Fibroblast of skin of back (primary cell): ENCODE measurements at regions not wholly inside any gene's neighbourhood (a gene's known extent, or its start where the extent isn't known, plus 50 kb on each side); places are given as distances from the start of the nearest gene placed in this dataset.
"Not testable (repeated sequence)": the region's sequence is repeated elsewhere in the genome, so short reads cannot be mapped to it uniquely, and the experiment has no call there.

ENCODE experiments used
- DNase-seq: peaks from one replicate; pipeline ENCODE4 v3.0.0-alpha.2; 2013

DNA sequence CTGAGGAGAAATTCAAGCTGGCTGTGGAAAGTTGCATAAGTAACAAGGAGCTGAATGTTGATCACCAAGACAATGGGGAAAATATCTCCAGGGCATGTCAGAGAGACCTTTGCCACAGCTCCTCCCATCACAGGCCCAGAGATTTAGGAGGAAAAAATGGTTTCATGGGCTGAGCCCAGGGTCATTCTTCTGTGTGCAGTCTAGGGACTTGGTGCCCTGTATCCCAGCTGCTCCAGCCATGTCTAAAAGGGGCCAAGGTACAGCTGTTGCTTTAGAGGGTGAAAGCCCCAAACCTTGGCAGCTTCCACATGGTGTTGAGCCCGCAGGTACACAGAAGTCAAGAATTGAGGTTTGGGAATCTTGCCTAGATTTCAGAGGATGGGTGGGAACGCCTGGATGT is 439.8 kb upstream of the HNRNPA3 start:
- no peak for DNase-seq

DNA sequence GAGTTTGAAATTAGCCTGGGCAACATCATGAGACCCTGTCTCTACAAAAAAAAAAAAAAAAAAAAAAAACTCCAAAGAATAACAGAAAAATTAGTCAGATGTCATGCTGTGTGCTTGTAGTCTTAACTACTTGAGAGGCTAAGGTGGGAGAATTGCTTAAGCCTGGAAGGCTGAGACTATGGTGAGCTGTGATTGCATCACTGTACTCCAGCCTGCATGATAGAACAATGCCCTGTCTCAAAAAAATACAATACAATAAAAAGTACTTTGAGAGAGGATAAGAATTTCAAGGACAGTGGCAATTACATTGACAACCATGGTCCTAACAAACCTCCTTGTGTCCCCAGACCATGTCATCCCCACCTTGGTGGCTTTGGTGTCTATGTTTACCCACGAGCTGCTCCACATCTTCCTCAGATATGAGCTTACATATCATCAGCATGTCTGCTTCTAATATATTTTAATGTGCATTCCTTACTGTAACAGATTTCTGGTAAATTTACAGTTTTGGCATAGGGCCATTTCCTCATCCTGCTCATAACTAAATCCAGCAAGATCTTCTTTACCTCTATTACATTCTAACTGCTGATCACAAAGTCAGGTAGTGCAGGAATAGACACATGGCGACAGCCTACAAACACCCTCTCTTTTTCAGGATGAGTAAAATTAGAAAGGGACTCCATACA is 437.7 kb upstream of the HNRNPA3 start:
- no peak for DNase-seq

DNA sequence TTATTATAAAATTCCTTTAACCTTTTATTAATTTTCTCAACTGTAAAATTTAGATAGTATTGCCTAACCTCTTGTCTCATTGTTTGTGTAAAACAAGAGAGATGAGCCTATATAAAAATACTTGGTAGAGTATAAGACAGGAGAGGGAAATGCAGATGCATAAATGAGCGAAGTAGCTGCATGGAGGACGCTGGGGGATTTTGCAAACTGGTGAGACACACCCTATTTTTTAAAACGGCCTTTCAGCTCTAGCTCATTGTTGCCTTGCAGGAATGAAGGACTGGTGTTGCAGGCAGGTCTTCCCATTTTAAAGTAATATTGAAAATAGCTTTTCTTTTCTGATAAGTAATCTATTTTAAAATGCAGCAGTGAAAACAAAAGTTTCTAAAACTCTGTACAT is 435.3 kb upstream of the HNRNPA3 start:
- DNase-seq: no peak

DNA sequence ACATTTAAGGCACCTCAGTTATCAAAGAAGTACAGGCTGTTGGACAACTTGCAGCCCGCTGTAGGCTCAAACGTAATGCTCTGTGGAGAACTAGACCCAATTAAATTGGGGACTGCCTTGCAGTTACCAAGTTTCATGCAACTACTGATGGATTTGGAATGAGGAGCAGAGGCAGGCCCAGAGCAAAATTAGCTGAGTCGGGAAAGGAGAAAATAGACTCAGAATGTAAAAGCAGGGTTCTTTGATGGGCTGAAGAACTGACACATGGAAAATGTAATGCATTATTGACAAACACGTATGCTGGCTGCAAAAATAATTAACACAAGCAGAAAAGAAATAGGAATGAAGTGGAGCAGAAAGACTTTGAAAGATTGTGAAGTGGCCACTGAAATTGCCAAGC is 432.7 kb upstream of the HNRNPA3 start:
- DNase-seq: no peak

DNA sequence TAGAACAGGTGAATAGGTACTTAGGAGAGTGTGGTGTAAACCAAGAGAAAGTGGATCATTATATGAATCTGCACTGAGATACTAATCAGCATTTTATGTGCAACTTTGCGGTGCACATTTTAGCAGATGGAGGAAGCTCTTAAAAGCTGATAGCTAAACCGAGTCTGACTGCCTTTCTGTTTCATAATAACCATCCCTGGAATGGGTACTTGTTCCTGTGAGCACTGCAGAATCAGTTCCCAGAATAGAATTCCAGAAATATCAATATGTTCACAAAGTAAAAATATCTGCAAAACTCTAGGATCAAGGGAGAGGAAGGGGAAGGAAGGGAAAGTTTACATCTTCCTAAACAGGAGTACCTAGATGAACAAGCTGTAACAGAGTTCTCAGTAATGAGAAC is 432.2 kb upstream of the HNRNPA3 start:
- no peak for DNase-seq

DNA sequence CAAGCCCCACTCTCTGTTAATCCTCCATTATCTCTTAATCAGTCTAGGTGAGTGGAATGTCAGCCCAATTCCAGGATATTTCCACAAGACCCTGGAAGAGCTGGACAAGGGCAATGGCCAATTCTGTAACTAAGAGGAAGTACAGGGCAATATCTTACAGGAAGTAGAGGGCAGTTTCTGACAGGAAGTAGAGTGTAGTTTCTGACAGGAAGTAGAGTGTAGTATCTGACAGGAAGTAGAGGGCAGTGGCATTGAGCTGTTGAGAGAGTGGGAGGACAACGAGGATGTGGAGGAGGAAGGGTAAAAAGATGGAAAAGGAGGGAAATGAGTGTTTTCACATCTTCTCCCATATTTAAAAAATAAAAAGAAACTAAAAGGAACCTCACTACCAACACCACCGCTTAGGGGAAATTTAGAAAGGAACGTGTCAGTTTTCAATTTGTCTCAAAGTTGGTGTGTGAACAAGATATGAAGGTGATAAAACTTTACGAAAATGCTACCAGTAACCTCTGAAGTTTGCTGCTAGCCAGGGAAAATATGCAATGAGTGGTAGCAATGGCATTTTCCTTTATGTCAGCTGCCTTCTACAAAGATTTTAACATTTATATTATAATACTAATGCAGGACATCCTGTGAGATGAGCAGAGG is 430.9 kb upstream of the HNRNPA3 start:
- peak; percentile 38 for DNase-seq

DNA sequence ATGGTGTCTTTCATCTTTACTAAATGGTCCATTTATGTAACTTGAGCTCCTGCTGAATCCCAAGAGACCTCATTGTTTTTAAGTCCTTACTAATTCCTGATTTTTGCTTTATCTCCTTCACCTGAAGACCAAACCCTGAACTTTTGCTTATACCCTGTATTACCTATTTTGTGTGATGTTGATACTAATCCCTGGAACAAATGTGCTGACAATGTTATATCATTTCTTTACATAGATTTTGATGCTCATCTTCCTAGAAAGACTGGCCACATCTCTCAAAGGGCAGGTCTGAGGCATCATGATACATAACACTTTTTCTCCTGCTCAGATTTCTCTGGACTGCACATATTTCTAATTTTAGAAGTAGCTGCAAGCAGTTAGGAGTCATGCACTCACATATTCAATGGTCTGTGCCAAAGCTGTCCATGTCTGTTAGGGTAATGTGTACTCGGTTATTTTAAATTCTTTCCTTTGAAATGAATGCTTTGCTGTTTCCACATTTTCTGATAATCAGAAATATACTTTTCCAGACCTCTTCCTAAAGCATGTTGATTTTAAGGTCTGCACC is 427.9 kb upstream of the HNRNPA3 start:
- no peak for DNase-seq

DNA sequence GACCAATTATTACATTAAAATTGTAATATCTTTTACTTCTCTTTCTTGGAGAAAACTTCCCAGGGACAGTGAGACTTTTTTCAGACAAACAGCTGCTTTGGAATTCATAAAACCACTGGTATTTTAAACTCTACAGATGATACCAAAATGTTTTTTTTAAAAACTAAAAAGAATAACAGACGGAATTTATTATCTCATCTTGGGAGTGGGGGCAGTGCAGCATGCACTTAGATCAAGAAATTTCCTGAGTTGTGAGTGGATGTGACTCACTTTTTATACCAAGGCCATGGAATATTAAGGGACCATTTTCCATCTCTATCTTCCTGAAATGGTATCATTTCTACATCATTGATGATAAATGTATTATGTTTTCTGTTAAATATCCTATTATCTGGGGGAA is 422.8 kb upstream of the HNRNPA3 start:
- peak; percentile 81 for DNase-seq

DNA sequence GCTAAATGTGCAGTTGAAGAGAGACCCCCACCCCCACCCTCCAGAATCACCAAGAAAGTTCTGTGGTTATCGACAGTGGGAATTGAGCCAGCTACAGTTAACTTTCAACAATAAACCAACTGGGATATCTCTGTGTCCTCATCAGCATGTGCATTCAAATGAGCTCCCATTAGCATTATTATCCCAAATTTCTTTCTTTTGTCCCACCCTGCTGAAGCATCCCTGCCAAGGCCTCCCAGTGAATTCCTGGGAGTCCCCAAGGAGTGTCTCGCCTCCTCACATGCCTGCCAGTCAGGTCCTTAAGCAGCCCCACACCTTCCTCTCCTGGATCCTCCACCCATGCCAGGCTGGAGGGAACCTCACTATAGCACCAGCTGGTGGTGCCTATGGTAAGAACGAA is 422.1 kb upstream of the HNRNPA3 start:
- no peak for DNase-seq

DNA sequence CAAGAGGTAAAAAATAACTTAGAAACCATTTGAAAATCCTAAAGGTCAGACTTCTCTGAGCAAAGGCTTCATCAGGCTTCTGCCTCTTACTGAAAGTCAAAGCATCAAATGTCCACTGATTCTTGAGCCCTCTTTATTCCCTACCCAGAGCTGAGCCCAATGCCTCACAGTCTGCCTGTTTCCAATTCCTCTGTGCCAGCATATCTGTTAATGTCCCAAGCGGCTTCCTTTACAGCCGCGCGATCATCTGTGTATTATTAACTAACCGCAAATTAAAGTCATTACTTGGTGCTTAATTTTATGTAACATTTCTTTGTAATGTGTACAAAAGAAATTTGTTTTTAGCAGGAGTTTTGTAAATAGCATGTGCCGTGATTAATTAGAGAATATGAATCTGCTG is 418.8 kb upstream of the HNRNPA3 start:
- DNase-seq: no peak

DNA sequence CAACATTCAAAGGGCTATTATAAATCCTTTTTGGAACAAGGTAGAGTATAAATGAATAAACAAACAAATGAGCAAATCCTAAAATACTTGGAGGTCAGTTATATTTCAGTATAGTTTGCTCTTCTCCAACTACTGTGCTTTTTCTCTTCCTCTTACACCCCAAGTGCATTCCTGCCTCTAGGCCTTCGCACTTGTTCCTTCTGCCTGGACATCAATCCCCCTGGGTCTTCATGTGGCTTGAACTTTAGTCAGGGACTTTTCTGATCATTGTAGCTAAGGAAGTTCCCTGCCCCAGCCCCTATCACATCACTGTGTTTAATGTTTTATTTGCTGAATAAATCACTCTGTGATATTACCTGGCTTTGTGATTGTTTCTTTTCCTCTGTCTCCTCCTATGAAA is 418.2 kb upstream of the HNRNPA3 start:
- no peak for DNase-seq

DNA sequence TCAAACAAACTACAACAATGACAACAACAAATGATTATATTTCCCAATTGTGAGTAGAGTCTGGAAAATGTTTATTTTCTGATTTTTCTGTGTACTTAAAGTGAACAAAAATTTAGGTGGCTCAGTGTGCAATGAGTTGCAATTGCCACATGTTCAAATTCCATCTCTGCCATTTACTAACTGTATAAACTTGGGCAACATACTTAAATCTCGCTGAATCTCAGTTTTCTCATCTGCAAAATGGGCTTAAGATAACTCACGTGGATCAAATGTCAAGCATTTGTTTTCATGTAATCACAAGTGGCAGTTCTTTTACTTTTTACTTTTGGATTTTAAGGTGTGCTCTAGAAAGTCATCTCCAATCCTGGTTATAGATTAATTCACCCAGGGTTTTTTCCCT is 416.8 kb upstream of the HNRNPA3 start:
- DNase-seq: no peak

DNA sequence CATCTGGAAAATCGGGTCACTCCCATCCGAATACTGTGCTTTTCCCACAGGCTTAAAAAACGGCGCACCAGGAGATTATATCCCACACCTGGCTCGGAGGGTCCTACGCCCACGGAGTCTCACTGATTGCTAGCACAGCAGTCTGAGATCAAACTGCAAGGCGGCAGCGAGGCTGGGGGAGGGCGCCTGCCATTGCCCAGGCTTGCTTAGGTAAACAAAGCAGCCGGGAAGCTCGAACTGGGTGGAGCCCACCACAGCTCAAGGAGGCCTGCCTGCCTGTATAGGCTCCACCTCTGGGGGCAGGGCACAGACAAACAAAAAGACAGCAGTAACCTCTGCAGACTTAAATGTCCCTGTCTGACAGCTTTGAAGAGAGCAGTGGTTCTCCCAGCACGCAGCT is 415.9 kb upstream of the HNRNPA3 start:
- not testable (repeated sequence) for DNase-seq

DNA sequence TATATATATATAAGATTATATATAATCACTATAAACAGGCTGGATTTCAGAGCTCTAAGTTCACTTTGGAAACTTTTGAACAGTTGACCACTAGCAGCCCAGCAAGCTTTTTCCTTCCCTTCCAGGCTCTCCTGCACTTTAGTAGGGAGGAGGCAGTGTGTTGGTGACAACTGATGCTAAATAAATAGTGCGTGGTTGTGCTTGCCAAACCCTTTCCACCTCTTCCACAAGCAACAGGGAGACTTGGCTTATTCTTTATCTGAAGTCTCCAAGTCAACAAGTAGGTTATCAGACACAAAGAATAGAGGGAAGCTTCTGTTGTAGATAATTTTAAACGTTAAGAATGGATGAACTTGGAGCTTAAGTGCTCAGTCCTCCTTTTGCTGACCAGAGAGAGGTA is 408.2 kb upstream of the HNRNPA3 start:
- DNase-seq: no peak

DNA sequence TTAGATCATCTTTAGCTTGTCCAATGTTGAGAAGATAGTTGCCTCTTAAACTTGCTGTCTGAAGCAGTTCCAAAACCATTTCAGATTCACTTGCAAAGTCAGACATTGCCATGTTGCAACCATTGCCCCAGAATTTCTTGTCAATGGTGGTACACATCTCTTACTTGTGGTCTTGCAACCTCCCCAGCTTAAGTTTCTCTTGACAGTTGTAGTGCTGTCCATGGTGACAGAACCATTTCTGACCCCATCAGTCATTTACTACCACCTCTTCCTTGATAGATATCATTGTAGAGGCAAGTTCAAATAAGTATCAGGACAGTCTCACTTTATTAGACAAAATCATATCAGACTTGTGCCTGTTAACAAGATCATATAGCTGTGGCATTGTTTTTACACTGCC is 407.2 kb upstream of the HNRNPA3 start:
- DNase-seq: no peak

DNA sequence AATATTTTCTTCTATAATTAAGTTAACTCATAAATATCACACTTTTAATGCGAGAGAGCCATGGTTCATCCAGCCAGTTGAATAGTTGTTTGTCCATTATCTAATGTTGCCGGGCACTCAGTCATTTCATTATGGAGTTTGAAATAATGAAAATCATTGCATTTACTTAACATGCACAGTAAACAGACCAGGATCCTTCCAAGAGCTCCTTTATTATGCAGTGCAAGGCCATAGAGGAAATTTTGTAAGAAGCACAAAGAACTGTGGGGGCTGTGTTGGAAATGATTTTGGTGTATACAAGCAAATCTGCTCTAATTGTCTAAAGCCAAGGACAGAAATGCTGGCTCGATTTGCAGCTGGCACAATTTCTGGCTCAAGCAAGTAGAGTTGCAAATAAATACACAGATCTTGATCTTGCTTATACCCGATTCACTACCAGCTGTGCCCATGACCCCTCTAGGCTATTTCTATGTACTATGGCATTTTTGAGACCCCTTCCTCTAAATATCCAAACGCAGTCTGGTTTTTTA is 400.3 kb upstream of the HNRNPA3 start:
- DNase-seq: no peak

DNA sequence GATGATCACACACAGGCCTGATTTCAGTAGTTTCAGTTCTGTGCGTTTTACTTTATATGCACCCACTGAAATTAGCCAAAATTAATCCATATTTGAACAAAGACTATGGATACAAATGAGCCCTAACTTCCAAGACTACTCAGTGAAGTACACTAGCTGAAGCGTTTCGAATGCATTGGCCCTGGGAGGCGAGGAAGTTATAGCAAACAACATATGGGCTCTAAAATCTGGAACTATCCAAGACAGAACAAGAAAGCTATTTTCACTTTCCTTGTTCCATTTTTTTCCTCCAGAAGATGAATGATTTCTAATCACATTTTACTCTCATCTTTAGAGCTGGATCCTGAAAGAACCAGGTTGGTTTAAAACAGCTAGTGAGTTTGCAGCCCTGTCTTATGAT is 399.4 kb upstream of the HNRNPA3 start:
- no peak for DNase-seq

DNA sequence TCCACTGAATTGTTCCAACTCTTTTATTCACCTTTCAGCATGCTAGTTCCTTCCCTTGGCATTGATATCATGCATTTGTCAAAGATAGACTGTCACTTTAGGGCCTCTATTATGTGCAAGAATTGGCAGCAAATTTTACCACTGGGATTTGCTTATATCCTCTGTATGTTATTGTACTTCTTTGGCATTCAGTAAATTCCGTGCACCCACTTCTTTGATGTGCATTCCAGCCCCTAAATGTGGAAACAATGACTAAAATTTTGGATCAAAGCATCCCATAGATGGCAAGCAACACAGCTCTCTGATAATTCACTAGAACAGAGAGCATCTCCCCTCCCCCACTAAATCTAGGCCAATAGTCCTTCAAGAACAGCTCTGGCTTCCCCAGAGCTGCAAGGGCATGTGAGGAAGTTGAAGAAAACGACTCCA is 399.0 kb upstream of the HNRNPA3 start:
- DNase-seq: no peak

DNA sequence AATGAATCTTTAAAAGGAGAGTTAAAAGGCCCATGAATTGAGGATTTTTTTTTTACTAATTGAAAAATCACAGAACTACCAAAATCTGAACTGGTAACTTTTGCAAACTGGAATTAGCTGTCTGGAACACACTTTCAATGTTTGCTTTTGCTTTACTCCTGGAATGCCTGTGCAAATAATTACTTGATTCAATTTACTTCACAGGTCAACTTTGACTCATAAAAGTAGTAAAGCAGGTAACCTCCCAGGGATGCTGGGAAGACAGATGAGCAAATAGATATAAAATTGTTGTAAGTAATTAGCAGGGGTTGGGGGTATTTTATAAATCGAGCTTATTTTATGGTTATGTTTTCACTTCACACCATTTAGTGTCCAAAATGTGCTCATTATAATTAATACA is 398.3 kb upstream of the HNRNPA3 start:
- no peak for DNase-seq

DNA sequence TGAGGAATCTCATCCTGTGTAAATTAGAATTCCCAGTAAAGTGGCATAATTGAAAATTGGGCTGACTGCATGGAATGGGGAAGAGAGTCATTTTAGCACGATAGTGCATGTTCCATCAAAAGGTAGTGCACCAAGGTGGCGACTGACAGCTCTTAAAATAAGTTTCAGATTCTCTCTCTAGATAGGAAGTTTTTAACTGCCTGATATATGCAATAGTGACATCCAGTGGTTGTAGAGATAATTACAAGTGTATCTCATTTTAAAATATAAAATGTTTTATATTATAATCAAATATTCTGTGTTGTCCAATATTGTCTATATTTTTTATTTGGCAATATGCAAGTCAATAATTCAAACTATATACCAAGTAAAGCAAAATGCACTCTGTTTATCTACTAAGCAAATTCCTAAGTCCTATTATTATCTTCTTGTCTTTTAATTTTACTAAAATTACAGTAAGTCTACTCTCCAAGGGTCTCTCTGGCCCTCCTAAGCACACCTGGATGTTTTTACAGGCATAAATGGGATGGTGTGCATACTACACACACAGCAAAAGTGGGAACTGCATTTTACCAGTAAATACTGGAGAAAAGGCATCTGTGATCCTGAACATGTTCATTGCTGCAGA is 397.7 kb upstream of the HNRNPA3 start:
- peak; percentile 41 for DNase-seq

DNA sequence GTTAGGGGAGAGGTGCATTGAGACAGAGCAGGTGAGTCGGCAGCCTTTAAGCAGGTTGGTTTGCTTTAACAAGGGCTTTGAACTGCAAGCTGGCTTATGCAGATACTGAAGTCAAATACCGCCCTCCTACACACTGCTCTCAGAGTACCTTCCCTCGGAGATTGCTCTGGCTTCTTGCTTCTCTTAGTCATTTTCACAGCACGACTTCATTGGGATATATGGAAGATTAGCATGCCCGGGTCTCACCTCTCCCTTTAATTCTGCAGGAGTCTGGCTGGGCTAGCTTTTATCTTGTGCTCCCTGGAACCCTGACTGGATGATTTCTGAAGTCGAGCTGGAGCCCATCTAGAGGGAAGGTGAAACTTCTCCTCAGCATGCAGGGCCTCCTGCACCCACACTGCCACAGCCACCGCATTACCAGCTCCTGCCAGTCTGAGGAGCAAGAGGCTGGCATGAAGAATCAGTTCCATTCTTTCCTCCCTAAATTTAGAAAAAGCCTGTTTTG is 395.5 kb upstream of the HNRNPA3 start:
- no peak for DNase-seq

DNA sequence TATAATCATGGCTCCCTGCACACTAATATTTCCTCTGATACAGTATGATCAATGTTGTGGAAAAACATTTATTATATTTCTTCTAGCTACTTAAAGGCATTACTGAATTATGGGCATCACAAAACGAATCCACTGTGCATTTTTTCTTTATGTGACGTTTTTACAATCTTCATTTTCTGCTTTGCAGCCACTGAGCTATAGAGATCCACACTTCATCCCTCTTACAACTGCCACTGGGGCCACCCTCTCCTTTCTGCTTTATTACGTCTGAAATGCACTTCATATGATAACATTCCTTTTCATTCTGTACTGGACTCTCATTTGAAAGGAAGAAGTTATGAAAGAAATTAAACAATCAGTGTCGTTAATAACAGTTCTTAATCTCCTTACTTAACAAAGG is 394.5 kb upstream of the HNRNPA3 start:
- no peak for DNase-seq

DNA sequence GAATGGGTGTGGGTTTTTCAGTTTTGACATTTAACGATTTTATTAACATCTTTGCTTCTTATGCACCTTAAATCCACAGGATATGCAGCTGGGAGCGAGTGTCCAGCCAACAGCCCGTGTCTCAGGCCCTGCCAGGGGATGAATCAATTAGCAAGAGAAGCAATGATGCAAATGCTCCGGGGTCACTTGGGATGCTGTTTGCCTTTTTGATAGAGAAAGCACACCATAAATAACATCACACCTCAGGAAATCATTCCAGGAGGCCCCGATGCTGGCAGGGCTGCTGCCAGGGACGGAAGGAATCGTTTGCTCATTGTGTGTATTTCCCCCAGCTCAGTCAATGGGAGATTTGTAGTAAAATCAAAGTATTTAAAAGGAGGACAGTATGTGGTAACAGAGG is 394.0 kb upstream of the HNRNPA3 start:
- no peak for DNase-seq

DNA sequence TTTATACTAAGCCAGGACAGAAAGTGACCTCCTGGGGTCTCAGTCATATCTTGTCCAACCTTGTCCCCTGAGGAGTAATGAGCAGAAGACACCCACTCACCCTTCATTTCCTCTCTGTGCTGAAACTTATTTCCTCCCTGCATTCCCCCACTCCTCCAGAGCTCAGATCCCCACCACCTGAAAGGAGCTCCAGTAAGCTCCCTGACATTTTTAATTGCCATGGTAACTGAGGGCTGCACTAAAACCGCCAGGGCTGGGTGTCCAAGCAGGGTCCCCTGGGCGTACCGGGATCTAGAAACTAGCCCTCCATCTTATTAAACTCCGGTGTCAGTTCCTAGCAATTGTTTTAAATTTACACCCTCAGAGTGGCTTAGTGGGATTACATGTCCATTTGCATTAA is 393.3 kb upstream of the HNRNPA3 start:
- DNase-seq: no peak
